ENCODE measurements at regions not wholly inside any gene's neighbourhood (a gene's known extent, or its start where the extent isn't known, plus 50 kb on each side); places are given as distances from the start of the nearest gene placed in this dataset.

DNA sequence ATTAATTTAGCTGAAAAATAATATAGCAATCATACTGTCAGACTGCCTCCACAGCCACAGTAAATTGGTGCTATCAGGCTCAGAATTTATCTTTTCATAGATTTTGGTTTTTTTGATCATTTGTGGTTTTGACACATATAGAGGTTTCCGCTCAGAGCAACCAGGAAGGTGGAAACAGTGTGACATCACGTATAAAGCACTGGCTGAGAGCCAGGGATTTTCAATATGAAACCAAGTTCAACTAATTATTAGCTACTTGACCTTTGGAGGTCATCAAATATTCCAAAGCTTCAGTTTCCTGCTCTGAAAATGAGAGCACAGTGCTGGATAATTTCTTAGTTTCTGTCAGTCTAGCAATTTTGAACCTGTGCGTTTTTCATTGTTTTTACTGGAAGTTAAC, 433.8 kb upstream of the SUCLG2 start:
- TF ChIP-seq, protein P1, sequence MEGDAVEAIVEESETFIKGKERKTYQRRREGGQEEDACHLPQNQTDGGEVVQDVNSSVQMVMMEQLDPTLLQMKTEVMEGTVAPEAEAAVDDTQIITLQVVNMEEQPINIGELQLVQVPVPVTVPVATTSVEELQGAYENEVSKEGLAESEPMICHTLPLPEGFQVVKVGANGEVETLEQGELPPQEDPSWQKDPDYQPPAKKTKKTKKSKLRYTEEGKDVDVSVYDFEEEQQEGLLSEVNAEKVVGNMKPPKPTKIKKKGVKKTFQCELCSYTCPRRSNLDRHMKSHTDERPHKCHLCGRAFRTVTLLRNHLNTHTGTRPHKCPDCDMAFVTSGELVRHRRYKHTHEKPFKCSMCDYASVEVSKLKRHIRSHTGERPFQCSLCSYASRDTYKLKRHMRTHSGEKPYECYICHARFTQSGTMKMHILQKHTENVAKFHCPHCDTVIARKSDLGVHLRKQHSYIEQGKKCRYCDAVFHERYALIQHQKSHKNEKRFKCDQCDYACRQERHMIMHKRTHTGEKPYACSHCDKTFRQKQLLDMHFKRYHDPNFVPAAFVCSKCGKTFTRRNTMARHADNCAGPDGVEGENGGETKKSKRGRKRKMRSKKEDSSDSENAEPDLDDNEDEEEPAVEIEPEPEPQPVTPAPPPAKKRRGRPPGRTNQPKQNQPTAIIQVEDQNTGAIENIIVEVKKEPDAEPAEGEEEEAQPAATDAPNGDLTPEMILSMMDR (IDR thresholded peaks at IDR 0.05; ENCODE audit: low read length) = no peak
- no peak for TF ChIP-seq EZH2 (IDR thresholded peaks at IDR 0.05; ENCODE audit: borderline replicate concordance, low read length)

Measured in OCI-LY1 (cell line).